Type B pancreatic cell (in vitro differentiated cells): ENCODE measurements at regions not wholly inside any gene's neighbourhood (a gene's known extent, or its start where the extent isn't known, plus 50 kb on each side); places are given as distances from the start of the nearest gene placed in this dataset.

Experiments
- DNase-seq: peaks from one replicate; pipeline ENCODE4 v3.0.0; 2021; ENCODE audit warnings: mixed read lengths; ENCODE audit not compliant: unreplicated experiment; ENCODE audit errors: extremely low spot score
- H3K27ac Mint-ChIP-seq: 2 replicates; pipeline ENCODE4 v1.8.0; 2021; ENCODE audit warnings: mild to moderate bottlenecking, mixed read lengths
- H3K27me3 Mint-ChIP-seq: 2 replicates; pipeline ENCODE4 v1.8.0; 2021; ENCODE audit warnings: mixed read lengths
- H3K36me3 Mint-ChIP-seq: 2 replicates; pipeline ENCODE4 v1.8.0; 2021; ENCODE audit warnings: mixed read lengths
- H3K4me1 Mint-ChIP-seq: one replicate; pipeline ENCODE4 v1.8.0; 2021; ENCODE audit warnings: mixed read lengths; ENCODE audit not compliant: unreplicated experiment
- H3K4me3 Mint-ChIP-seq: 2 replicates; pipeline ENCODE4 v1.8.0; 2021; ENCODE audit warnings: mild to moderate bottlenecking, mixed read lengths
- H3K9me3 Mint-ChIP-seq: 2 replicates; pipeline ENCODE4 v1.8.0; 2021; ENCODE audit warnings: mixed read lengths
- TF ChIP-seq, protein P1 (sequence below): fragments of 200-600 bp; sonication (generic); conservative IDR thresholded peaks from 2 replicates; pipeline ENCODE4 v1.5.0; 2021; ENCODE audit warnings: antibody characterized with exemption, mild to moderate bottlenecking

DNA sequence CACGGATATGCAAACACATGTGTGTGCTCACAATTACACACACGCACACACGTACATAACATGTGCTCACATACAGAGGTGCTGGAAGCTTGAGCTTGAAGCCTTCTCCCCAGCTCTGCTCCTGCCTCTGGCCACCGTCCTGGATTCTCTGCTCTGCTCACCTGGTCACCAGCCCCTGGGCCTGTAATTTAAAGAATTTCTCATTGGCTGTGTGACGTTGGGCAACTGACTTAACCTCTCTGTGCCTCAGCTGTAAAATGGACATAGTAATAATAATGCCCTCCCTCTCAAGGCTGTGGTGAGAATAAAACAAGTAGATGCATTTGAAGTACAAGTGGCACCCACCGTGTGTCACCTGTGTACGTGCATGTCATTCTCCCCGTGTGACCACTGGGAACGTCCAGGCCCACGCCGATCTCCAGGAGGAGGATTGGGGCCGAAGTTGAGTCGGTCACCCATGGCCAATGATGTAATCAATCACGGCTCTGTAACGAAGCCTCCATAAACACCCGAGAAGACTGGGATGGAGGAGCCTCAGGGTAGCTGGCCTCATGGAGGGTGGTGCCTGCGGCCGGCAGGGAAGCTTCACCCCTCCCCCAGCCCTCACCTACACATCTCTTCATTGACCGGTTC lies 160.9 kb upstream of the AFDN start:
- DNase-seq: no peak
- Mint-ChIP-seq H3K27ac (no peak overlapping the region), H3K27me3 (peaks cover 7% of the 10 kb centered on the region), H3K36me3 (no peaks in the 10 kb centered on the region), H3K9me3 (no peaks in the 10 kb centered on the region), H3K4me1 (peaks cover 39% of the 10 kb centered on the region), H3K4me3 (no peak overlapping the region)
- TF ChIP-seq, protein P1, sequence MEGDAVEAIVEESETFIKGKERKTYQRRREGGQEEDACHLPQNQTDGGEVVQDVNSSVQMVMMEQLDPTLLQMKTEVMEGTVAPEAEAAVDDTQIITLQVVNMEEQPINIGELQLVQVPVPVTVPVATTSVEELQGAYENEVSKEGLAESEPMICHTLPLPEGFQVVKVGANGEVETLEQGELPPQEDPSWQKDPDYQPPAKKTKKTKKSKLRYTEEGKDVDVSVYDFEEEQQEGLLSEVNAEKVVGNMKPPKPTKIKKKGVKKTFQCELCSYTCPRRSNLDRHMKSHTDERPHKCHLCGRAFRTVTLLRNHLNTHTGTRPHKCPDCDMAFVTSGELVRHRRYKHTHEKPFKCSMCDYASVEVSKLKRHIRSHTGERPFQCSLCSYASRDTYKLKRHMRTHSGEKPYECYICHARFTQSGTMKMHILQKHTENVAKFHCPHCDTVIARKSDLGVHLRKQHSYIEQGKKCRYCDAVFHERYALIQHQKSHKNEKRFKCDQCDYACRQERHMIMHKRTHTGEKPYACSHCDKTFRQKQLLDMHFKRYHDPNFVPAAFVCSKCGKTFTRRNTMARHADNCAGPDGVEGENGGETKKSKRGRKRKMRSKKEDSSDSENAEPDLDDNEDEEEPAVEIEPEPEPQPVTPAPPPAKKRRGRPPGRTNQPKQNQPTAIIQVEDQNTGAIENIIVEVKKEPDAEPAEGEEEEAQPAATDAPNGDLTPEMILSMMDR: no peak

DNA sequence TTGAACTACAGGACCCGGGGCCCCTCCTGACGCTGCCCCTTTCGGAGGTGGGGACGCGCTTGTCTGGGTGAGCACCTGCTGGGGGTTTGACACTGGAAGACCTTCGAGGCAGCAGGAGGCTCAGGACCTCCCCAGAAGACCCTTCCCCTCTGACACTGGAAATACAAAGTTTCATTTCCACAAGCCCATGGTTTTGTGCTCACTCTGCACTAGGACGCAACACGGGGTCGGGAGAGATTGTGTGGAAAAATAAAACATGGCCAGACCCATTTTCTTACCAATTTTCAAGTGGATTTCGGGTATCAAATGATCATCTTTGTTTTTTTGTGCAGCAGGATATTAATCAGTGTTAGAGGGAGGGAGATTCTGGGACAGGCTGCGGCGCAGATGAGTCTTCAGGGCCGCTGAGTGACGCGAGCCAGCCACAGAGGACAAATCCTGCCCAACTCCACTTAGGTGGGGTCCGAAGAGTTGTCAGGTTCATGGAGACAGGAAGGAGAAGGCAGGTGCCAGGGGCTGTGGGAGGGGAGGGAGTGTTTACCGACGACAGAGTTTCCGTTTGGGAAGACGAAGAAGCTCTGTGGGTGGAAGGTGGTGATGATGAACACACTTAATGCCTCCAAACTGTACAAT lies 160.0 kb upstream of the AFDN start:
- Mint-ChIP-seq H3K27me3 (peaks cover 7% of the 10 kb centered on the region), H3K27ac (no peak overlapping the region), H3K9me3 (no peaks in the 10 kb centered on the region), H3K4me3 (no peak overlapping the region), H3K36me3 (no peaks in the 10 kb centered on the region), H3K4me1 (peaks cover 37% of the 10 kb centered on the region)
- TF ChIP-seq, protein P1: no peak
- DNase-seq: no peak

DNA sequence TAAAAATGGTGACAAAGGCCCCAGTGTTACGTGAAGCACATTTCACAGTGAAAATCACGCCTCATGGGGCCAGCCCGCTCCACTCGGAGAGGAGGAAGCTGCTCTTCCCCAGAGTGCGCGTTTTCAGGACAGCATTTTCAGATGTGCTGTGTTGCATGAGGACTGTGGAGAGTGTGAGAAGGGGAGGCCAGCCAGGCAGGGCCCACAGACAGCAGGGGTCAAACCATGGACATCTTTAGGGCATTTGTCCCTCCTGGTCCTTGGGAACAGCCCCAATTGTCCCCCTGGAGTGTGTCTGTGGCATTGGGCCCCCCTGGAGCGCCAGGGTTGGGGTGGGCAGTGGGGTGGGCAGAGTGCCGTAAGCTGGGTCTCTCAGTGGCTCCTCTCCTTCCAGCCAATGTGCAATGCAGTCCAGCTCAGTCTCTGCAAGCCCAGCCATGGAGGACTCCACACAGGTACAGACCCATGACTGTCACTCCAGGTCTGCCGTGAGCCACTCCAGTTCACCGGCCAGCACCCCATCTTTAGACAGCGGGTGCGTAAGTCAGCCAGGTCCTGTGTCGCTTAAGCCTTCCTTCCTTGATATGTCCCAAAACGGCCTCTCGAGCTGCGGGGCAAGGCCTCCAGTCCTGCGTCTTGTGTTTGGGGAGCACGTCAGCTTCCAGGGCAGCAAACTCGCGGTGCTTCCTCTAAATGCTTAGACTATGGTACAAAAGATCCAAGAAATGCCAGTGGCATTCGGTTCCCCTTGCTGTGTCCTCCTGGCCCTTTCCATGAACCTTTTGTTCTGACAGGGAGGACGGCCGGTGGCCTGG lies 159.3 kb upstream of the AFDN start:
- Mint-ChIP-seq H3K36me3 (no peaks in the 10 kb centered on the region), H3K4me3 (no peak overlapping the region), H3K27ac (peak overlapping the region; percentile 2), H3K27me3 (peaks cover 7% of the 10 kb centered on the region), H3K4me1 (peaks cover 34% of the 10 kb centered on the region), H3K9me3 (peaks cover 2% of the 10 kb centered on the region)
- DNase-seq: no peak
- TF ChIP-seq, protein P1: no peak

DNA sequence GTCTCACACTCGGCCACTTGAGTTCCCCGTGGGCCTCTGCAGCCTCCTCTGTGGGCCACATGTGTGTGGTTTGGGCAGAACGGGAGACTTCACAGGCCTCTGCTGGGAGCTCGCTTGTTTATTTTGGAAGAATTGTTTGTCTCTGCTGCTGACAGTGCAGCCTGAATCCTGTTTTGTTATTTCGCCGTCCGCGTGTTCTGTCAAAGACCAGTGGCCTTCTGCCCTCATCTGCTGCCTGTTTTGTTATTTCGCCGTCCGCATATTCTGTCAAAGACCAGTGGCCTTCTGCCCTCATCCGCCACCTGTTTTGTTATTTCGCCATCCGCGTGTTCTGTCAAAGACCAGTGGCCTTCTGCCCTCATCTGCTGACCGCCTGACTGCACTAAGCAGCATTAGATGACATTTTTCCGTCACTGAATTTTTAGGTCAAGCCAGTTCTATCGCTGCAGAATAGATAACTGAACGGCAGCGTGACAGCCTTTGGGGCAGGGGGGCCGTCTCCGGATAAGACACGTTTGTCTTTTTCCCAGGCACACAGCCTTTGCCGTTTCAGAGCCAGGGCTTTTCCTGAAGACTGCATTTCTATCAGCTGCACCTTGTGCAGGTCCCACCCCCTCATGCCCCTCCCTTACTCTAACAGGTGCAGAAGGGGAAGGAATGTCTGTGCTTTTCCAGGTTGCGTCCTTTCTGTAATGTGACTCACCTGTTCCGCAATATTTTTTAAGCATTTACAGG lies 158.5 kb upstream of the AFDN start:
- Mint-ChIP-seq H3K36me3 (no peaks in the 10 kb centered on the region), H3K27me3 (peaks cover 7% of the 10 kb centered on the region), H3K27ac (peak overlapping the region; percentile 2), H3K9me3 (peaks cover 6% of the 10 kb centered on the region), H3K4me1 (peaks cover 34% of the 10 kb centered on the region), H3K4me3 (no peak overlapping the region)
- TF ChIP-seq, protein P1: no peak
- no peak for DNase-seq

DNA sequence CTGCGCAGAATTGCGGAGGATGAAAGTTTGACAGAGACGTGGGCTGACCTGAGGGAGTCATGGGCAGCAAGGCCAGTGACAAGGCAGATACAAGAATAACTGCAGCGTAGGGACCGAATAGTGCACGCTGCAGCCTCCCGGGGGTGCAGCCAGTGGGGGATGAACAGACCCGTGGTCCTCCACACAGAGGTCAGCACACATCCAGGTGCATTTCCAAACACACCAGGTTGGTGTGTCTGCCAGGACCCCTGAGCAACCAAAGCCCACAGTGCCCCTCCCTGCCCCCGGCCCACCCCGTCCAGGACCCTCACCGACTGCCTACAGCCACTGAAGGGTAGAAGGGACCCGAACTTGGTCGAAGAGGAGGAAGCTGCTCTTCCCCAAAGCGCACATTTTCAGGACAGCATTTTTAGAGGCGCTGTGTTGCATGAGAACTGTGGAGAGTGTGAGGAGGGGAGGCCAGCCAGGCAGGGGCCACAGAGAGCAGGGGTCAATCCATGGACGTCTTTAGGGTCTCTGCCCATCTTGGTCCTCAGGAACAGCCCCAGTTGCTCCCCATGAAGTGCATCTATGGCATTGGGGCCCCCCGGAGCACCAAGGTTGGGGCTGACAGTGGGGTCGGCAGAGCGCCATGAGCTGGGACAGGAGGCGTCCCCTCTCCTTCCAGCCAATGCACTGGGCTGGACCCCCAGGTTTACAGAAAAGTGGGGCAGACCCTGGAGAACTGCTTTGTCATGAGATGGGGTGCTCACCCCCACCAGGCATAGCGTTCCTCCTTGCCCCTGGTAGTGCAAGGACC lies 157.8 kb upstream of the AFDN start:
- no peak for DNase-seq
- Mint-ChIP-seq H3K27me3 (peaks cover 7% of the 10 kb centered on the region), H3K36me3 (no peaks in the 10 kb centered on the region), H3K27ac (peak overlapping the region; percentile 2), H3K9me3 (peaks cover 6% of the 10 kb centered on the region), H3K4me1 (peaks cover 34% of the 10 kb centered on the region), H3K4me3 (no peak overlapping the region)
- TF ChIP-seq, protein P1: no peak
